ENCODE measurements at regions not wholly inside any gene's neighbourhood (a gene's known extent, or its start where the extent isn't known, plus 50 kb on each side); places are given as distances from the start of the nearest gene placed in this dataset.

- no peak for TF ChIP-seq POLR2AphosphoS5 (IDR thresholded peaks at IDR 0.05; ENCODE audit: insufficient read depth, low read depth, low read length)
- no peak for TF ChIP-seq JUN (IDR thresholded peaks at IDR 0.05; ENCODE audit: borderline replicate concordance, insufficient read depth, insufficient read length, low read depth)
- no peak for TF ChIP-seq EZH2 (IDR thresholded peaks at IDR 0.05; ENCODE audit: borderline replicate concordance, low read depth, low read length, severe bottlenecking)
Measured at GRCh38 chr11:127986073-127986472, 601.3 kb downstream of the ETS1 start.

Measured in endothelial cell of umbilical vein (primary cell).